ENCODE measurements at regions not wholly inside any gene's neighbourhood (a gene's known extent, or its start where the extent isn't known, plus 50 kb on each side); places are given as distances from the start of the nearest gene placed in this dataset.

GRCh38 chr1:115172270-115172669, 83.0 kb upstream of the TSPAN2 start:
- Histone ChIP-seq H3K14ac (ENCODE audit: low read length in 2 of 2) (no peak overlapping the region), H3K4me1 (ENCODE audit: control insufficient read depth, insufficient read depth, low read depth, low read length) (no peaks in the 10 kb centered on the region), H4K91ac (ENCODE audit: low read length) (no peak overlapping the region), H2AFZ (ENCODE audit: low read depth, low read length) (no peak overlapping the region), H2BK15ac (ENCODE audit: low read depth, poor library complexity, severe bottlenecking) (no peak overlapping the region), H3K27me3 (ENCODE audit: control insufficient read depth in 1 of 2, insufficient read depth in 1 of 2, low read length in 2 of 2) (no peaks in the 10 kb centered on the region), H3K4me3 (ENCODE audit: insufficient read depth in 1 of 2, low read depth in 1 of 2, low read length in 2 of 2) (no peak overlapping the region), H2BK120ac (ENCODE audit: low read depth, low read length) (no peak overlapping the region), H2BK12ac (ENCODE audit: low read length in 2 of 2) (no peak overlapping the region), H2BK5ac (ENCODE audit: low read depth, low read length, poor library complexity, severe bottlenecking) (no peak overlapping the region), H3K4ac (ENCODE audit: low read depth in 1 of 2, low read length in 2 of 2) (no peak overlapping the region), H2AK5ac (ENCODE audit: low read length, severe bottlenecking) (no peak overlapping the region), H3K9me3 (ENCODE audit: control insufficient read depth, low read length) (peaks cover 5% of the 10 kb centered on the region), H3K36me3 (ENCODE audit: control insufficient read depth in 1 of 2, insufficient read depth in 2 of 2, low read depth in 1 of 2, low read length in 2 of 2) (no peaks in the 10 kb centered on the region), H3K18ac (ENCODE audit: low read depth in 1 of 2, low read length in 2 of 2) (no peak overlapping the region), H3K4me2 (ENCODE audit: low read length, poor library complexity, severe bottlenecking) (no peak overlapping the region), H3K79me1 (replicated peaks; ENCODE audit: low read length, poor library complexity, severe bottlenecking) (no peaks in the 10 kb centered on the region), H4K8ac (ENCODE audit: low read length) (no peak overlapping the region), H3K27ac (ENCODE audit: low read length, poor library complexity, severe bottlenecking) (no peak overlapping the region), H3K23ac (ENCODE audit: low read length in 2 of 2) (no peak overlapping the region), H3K9ac (ENCODE audit: low read length) (no peak overlapping the region)
- 83% methylated on average over 1 of the region's 2 CpGs for WGBS
- no peak for DNase-seq

- H3K18ac ChIP-seq (ENCODE audit: low read depth in 1 of 2, low read length in 2 of 2): no peak overlapping the region
- H2BK120ac ChIP-seq (ENCODE audit: low read depth, low read length): no peak overlapping the region
- no peaks in the 10 kb centered on the region for H3K27me3 ChIP-seq (ENCODE audit: control insufficient read depth in 1 of 2, insufficient read depth in 1 of 2, low read length in 2 of 2)
- no peak overlapping the region for H2BK15ac ChIP-seq (ENCODE audit: low read depth, poor library complexity, severe bottlenecking)
- no peak overlapping the region for H2BK12ac ChIP-seq (ENCODE audit: low read length in 2 of 2)
- no peak overlapping the region for H3K4me2 ChIP-seq (ENCODE audit: low read length, poor library complexity, severe bottlenecking)
- no peak overlapping the region for H3K4me3 ChIP-seq (ENCODE audit: insufficient read depth in 1 of 2, low read depth in 1 of 2, low read length in 2 of 2)
- H3K23ac ChIP-seq (ENCODE audit: low read length in 2 of 2): no peak overlapping the region
- H4K91ac ChIP-seq (ENCODE audit: low read length): no peak overlapping the region
- 100% methylated on average over 1 of the region's 2 CpGs for WGBS
- no peak overlapping the region for H4K8ac ChIP-seq (ENCODE audit: low read length)
- H3K79me1 ChIP-seq (replicated peaks; ENCODE audit: low read length, poor library complexity, severe bottlenecking): no peaks in the 10 kb centered on the region
- H3K27ac ChIP-seq (ENCODE audit: low read length, poor library complexity, severe bottlenecking): no peak overlapping the region
- H3K4ac ChIP-seq (ENCODE audit: low read depth in 1 of 2, low read length in 2 of 2): no peak overlapping the region
- H3K9ac ChIP-seq (ENCODE audit: low read length): peak overlapping the region; percentile 66
- H2AK5ac ChIP-seq (ENCODE audit: low read length, severe bottlenecking): no peak overlapping the region
- H2AFZ ChIP-seq (ENCODE audit: low read depth, low read length): no peak overlapping the region
- no peaks in the 10 kb centered on the region for H3K36me3 ChIP-seq (ENCODE audit: control insufficient read depth in 1 of 2, insufficient read depth in 2 of 2, low read depth in 1 of 2, low read length in 2 of 2)
- no peak for DNase-seq
- peaks cover 5% of the 10 kb centered on the region for H3K9me3 ChIP-seq (ENCODE audit: control insufficient read depth, low read length)
- H3K4me1 ChIP-seq (ENCODE audit: control insufficient read depth, insufficient read depth, low read depth, low read length): no peaks in the 10 kb centered on the region
- no peak overlapping the region for H3K14ac ChIP-seq (ENCODE audit: low read length in 2 of 2)
- H2BK5ac ChIP-seq (ENCODE audit: low read depth, low read length, poor library complexity, severe bottlenecking): no peak overlapping the region
These were observed 81.7 kb upstream of the TSPAN2 start for GRCh38 chr1:115170961-115171392.

- Histone ChIP-seq H2BK12ac (ENCODE audit: low read length in 2 of 2) (no peak overlapping the region), H4K91ac (ENCODE audit: low read length) (no peak overlapping the region), H4K8ac (ENCODE audit: low read length) (no peak overlapping the region), H3K14ac (ENCODE audit: low read length in 2 of 2) (no peak overlapping the region), H3K27ac (ENCODE audit: low read length, poor library complexity, severe bottlenecking) (no peak overlapping the region), H3K36me3 (ENCODE audit: control insufficient read depth in 1 of 2, insufficient read depth in 2 of 2, low read depth in 1 of 2, low read length in 2 of 2) (no peaks in the 10 kb centered on the region), H3K18ac (ENCODE audit: low read depth in 1 of 2, low read length in 2 of 2) (no peak overlapping the region), H2AK5ac (ENCODE audit: low read length, severe bottlenecking) (no peak overlapping the region), H2AFZ (ENCODE audit: low read depth, low read length) (no peak overlapping the region), H3K79me1 (replicated peaks; ENCODE audit: low read length, poor library complexity, severe bottlenecking) (no peaks in the 10 kb centered on the region), H2BK15ac (ENCODE audit: low read depth, poor library complexity, severe bottlenecking) (no peak overlapping the region), H2BK120ac (ENCODE audit: low read depth, low read length) (no peak overlapping the region), H2BK5ac (ENCODE audit: low read depth, low read length, poor library complexity, severe bottlenecking) (no peak overlapping the region), H3K23ac (ENCODE audit: low read length in 2 of 2) (no peak overlapping the region), H3K9me3 (ENCODE audit: control insufficient read depth, low read length) (peaks cover 5% of the 10 kb centered on the region), H3K9ac (ENCODE audit: low read length) (peak overlapping the region; percentile 66), H3K4ac (ENCODE audit: low read depth in 1 of 2, low read length in 2 of 2) (no peak overlapping the region), H3K27me3 (ENCODE audit: control insufficient read depth in 1 of 2, insufficient read depth in 1 of 2, low read length in 2 of 2) (no peaks in the 10 kb centered on the region), H3K4me2 (ENCODE audit: low read length, poor library complexity, severe bottlenecking) (no peak overlapping the region), H3K4me1 (ENCODE audit: control insufficient read depth, insufficient read depth, low read depth, low read length) (no peaks in the 10 kb centered on the region), H3K4me3 (ENCODE audit: insufficient read depth in 1 of 2, low read depth in 1 of 2, low read length in 2 of 2) (no peak overlapping the region)
- DNase-seq: no peak
- WGBS: 90% methylated on average over 1 of the region's 1 CpG
These were observed 81.1 kb upstream of the TSPAN2 start for GRCh38 chr1:115170377-115170776.

GRCh38 chr1:115168026-115168425, 78.7 kb upstream of the TSPAN2 start:
- H2BK15ac ChIP-seq (ENCODE audit: low read depth, poor library complexity, severe bottlenecking): no peak overlapping the region
- H3K9ac ChIP-seq (ENCODE audit: low read length): peak overlapping the region; percentile 80
- no peak overlapping the region for H3K4me2 ChIP-seq (ENCODE audit: low read length, poor library complexity, severe bottlenecking)
- WGBS: 88% methylated on average over 1 of the region's 4 CpGs
- no peak overlapping the region for H2AFZ ChIP-seq (ENCODE audit: low read depth, low read length)
- H2BK120ac ChIP-seq (ENCODE audit: low read depth, low read length): no peak overlapping the region
- H3K4ac ChIP-seq (ENCODE audit: low read depth in 1 of 2, low read length in 2 of 2): no peak overlapping the region
- no peak overlapping the region for H3K23ac ChIP-seq (ENCODE audit: low read length in 2 of 2)
- no peak overlapping the region for H3K14ac ChIP-seq (ENCODE audit: low read length in 2 of 2)
- H3K79me1 ChIP-seq (replicated peaks; ENCODE audit: low read length, poor library complexity, severe bottlenecking): no peaks in the 10 kb centered on the region
- H3K27me3 ChIP-seq (ENCODE audit: control insufficient read depth in 1 of 2, insufficient read depth in 1 of 2, low read length in 2 of 2): no peaks in the 10 kb centered on the region
- H4K91ac ChIP-seq (ENCODE audit: low read length): no peak overlapping the region
- H3K36me3 ChIP-seq (ENCODE audit: control insufficient read depth in 1 of 2, insufficient read depth in 2 of 2, low read depth in 1 of 2, low read length in 2 of 2): no peaks in the 10 kb centered on the region
- H3K9me3 ChIP-seq (ENCODE audit: control insufficient read depth, low read length): peaks cover 2% of the 10 kb centered on the region
- H3K27ac ChIP-seq (ENCODE audit: low read length, poor library complexity, severe bottlenecking): peak overlapping the region; percentile 5
- no peak overlapping the region for H2BK5ac ChIP-seq (ENCODE audit: low read depth, low read length, poor library complexity, severe bottlenecking)
- no peak overlapping the region for H4K8ac ChIP-seq (ENCODE audit: low read length)
- H2AK5ac ChIP-seq (ENCODE audit: low read length, severe bottlenecking): no peak overlapping the region
- no peak for DNase-seq
- no peak overlapping the region for H3K18ac ChIP-seq (ENCODE audit: low read depth in 1 of 2, low read length in 2 of 2)
- H3K4me1 ChIP-seq (ENCODE audit: control insufficient read depth, insufficient read depth, low read depth, low read length): no peaks in the 10 kb centered on the region
- no peak overlapping the region for H2BK12ac ChIP-seq (ENCODE audit: low read length in 2 of 2)
- no peak overlapping the region for H3K4me3 ChIP-seq (ENCODE audit: insufficient read depth in 1 of 2, low read depth in 1 of 2, low read length in 2 of 2)

All from mesenchymal stem cell (in vitro differentiated cells and primary cell).